HG03025 (cell line): ENCODE measurements at regions not wholly inside any gene's neighbourhood (a gene's known extent, or its start where the extent isn't known, plus 50 kb on each side); places are given as distances from the start of the nearest gene placed in this dataset.
"Not testable (repeated sequence)": the region's sequence is repeated elsewhere in the genome, so short reads cannot be mapped to it uniquely, and the experiment has no call there.

Experiments used
- ATAC-seq: cut with Tn5 transposase; IDR thresholded peaks from one replicate; pipeline ENCODE4 v1.9.1; 2021; ENCODE audit warnings: mild to moderate bottlenecking, moderate library complexity; ENCODE audit not compliant: unreplicated experiment, low FRiP score

- ATAC-seq = no peak
Observed at GRCh38 chr15:95113041-95113440, 881.7 kb downstream of the MCTP2 start.

GRCh38 chr15:95119041-95119610 is 887.8 kb downstream of the MCTP2 start:
- no peak for ATAC-seq

GRCh38 chr15:95120595-95120994 is 889.2 kb downstream of the MCTP2 start:
- no peak for ATAC-seq

GRCh38 chr15:95121191-95121590 is 889.8 kb downstream of the MCTP2 start:
- no peak for ATAC-seq

- ATAC-seq = no peak
Observed at GRCh38 chr15:95125803-95126202, 894.4 kb downstream of the MCTP2 start.

- ATAC-seq = no peak
Observed at GRCh38 chr15:95127356-95127755, 896.0 kb downstream of the MCTP2 start.

- no peak for ATAC-seq
Observed at GRCh38 chr15:95129574-95129973, 898.2 kb downstream of the MCTP2 start.

- no peak for ATAC-seq
Observed at GRCh38 chr15:95131131-95131556, 899.8 kb downstream of the MCTP2 start.

- no peak for ATAC-seq
Observed at GRCh38 chr15:95132774-95133173, 901.4 kb downstream of the MCTP2 start.

GRCh38 chr15:95134431-95135110 is 903.2 kb downstream of the MCTP2 start:
- ATAC-seq = no peak

- no peak for ATAC-seq
Observed at GRCh38 chr15:95138604-95139270, 907.4 kb downstream of the MCTP2 start.

- no peak for ATAC-seq
Observed at GRCh38 chr15:95141486-95141885, 910.1 kb downstream of the MCTP2 start.

GRCh38 chr15:95142531-95142930 is 911.2 kb downstream of the MCTP2 start:
- ATAC-seq = no peak

GRCh38 chr15:95146481-95146880 is 915.1 kb downstream of the MCTP2 start:
- no peak for ATAC-seq

GRCh38 chr15:95148183-95148582 is 916.8 kb downstream of the MCTP2 start:
- no peak for ATAC-seq

GRCh38 chr15:95149036-95149435 is 917.7 kb downstream of the MCTP2 start:
- no peak for ATAC-seq

GRCh38 chr15:95149771-95150170 is 918.4 kb downstream of the MCTP2 start:
- ATAC-seq = no peak

GRCh38 chr15:95150466-95150865 is 919.1 kb downstream of the MCTP2 start:
- ATAC-seq = no peak

GRCh38 chr15:95152741-95153140 is 921.4 kb downstream of the MCTP2 start:
- no peak for ATAC-seq

GRCh38 chr15:95153201-95153600 is 921.8 kb downstream of the MCTP2 start:
- ATAC-seq = not testable (repeated sequence)

- no peak for ATAC-seq
Observed at GRCh38 chr15:95160316-95160715, 929.0 kb downstream of the MCTP2 start.

- ATAC-seq = no peak
Observed at GRCh38 chr15:95162069-95162468, 930.7 kb downstream of the MCTP2 start.
